Esophagus squamous epithelium (tissue), 5 donors: ENCODE measurements at regions not wholly inside any gene's neighbourhood (a gene's known extent, or its start where the extent isn't known, plus 50 kb on each side); places are given as distances from the start of the nearest gene placed in this dataset.
"Not testable (repeated sequence)": the region's sequence is repeated elsewhere in the genome, so short reads cannot be mapped to it uniquely, and the experiment has no call there.

Experiments used
- DNase-seq: peaks from one replicate; lab custom pipeline; 2025; lab: John Stamatoyannopoulos, UW
- H3K27ac ChIP-seq, 4 donors: fragments of 200-600 bp; sonication (generic); one replicate each; pipeline ENCODE4 v1.5.1; 2016 to 2019; ENCODE audit warnings: mild to moderate bottlenecking in 1 of 4
- H3K27me3 ChIP-seq, 4 donors: fragments of 200-600 bp; sonication (generic); 1 replicate in 3 of 4; 2 replicates in 1 of 4; pipeline versions ENCODE4 v1.5.1 to v1.6.0; 2017 to 2021; ENCODE audit warnings: antibody characterized with exemption in 1 of 4
- H3K36me3 ChIP-seq, 3 donors: fragments of 200-600 bp; sonication (generic); one replicate each; pipeline ENCODE4 v1.5.1; 2016 to 2019
- H3K4me1 ChIP-seq, 3 donors: fragments of 200-600 bp; sonication (generic); one replicate each; pipeline ENCODE4 v1.5.1; 2017 to 2019
- H3K4me3 ChIP-seq, 4 donors: fragments of 200-600 bp; sonication (generic); 1 replicate in 3 of 4; 2 replicates in 1 of 4; pipeline ENCODE4 v1.5.1; 2016 to 2019; ENCODE audit warnings: mild to moderate bottlenecking in 2 of 4, moderate library complexity in 1 of 4
- H3K9me3 ChIP-seq, 3 donors: fragments of 200-600 bp; sonication (generic); one replicate each; pipeline ENCODE4 v1.5.1; 2016 to 2019
- POLR2A ChIP-seq, 4 donors: fragments of 450-650 bp; IDR thresholded peaks; one replicate each; pipeline ENCODE4 v1.6.1; 2017; ENCODE audit warnings: antibody characterized with exemption in 4 of 4, mild to moderate bottlenecking in 4 of 4, moderate library complexity in 3 of 4
- WGBS, 2 donors: methylation state at CpG; one replicate each; pipeline ENCODE4 v1.1.5; 2018; 5-methylcytosine and 5-hydroxymethylcytosine counted together
- intact Hi-C: fragments of 100-400 bp; cut with DNase I; formaldehyde crosslinking; loops from one replicate; pipeline ENCODE4 v1.15.0; 2022
- TF ChIP-seq, protein P1 (sequence below), 6 experiments: fragments of 450-650 bp in 4 of 6; fragments of 200-600 bp in 2 of 6; sonication (generic) in 2 of 6; IDR thresholded peaks; one replicate each; pipeline ENCODE4 v1.5.1; 2016 to 2019; ENCODE audit warnings: antibody characterized with exemption in 6 of 6, mild to moderate bottlenecking in 4 of 6, moderate library complexity in 4 of 6
- donor health status: DM: yes; HTN: yes; CAD: no.

DNA sequence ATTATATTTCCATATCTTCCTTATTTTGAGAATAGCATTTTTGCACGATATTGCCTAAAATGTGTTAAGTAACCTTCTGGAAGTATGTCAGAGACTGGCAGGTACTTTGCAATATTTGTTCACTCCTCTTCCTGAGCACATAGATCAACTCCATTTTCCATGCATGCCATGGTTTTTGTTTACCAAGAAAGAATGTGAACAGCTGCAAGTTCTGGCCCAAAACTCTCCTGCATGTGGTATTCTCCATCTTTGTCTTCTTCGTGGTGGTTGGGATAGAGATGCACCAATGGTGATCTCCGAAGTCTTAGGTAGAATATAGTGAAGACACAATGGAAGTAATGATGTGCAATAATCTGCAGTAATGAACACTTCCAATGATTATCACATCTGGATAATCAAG lies 2241.0 kb upstream of the RAG2 start:
- intact Hi-C loops, result no loop called here
- Histone ChIP-seq H3K36me3 (no peaks in the 10 kb centered on the region), H3K27me3 (no peaks in the 10 kb centered on the region), H3K27ac (no peak overlapping the region), H3K9me3 (no peaks in the 10 kb centered on the region), H3K4me3 (no peak overlapping the region), H3K4me1 (no peaks in the 10 kb centered on the region)
- WGBS, 2 donors, result 56 to 80% methylated on average over 3 of the region's 3 CpGs
- DNase-seq, result no peak
- TF ChIP-seq POLR2A (IDR thresholded peaks at IDR 0.05), result no peak
- TF ChIP-seq, protein P1, sequence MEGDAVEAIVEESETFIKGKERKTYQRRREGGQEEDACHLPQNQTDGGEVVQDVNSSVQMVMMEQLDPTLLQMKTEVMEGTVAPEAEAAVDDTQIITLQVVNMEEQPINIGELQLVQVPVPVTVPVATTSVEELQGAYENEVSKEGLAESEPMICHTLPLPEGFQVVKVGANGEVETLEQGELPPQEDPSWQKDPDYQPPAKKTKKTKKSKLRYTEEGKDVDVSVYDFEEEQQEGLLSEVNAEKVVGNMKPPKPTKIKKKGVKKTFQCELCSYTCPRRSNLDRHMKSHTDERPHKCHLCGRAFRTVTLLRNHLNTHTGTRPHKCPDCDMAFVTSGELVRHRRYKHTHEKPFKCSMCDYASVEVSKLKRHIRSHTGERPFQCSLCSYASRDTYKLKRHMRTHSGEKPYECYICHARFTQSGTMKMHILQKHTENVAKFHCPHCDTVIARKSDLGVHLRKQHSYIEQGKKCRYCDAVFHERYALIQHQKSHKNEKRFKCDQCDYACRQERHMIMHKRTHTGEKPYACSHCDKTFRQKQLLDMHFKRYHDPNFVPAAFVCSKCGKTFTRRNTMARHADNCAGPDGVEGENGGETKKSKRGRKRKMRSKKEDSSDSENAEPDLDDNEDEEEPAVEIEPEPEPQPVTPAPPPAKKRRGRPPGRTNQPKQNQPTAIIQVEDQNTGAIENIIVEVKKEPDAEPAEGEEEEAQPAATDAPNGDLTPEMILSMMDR (IDR thresholded peaks at IDR 0.05), result no peak

DNA sequence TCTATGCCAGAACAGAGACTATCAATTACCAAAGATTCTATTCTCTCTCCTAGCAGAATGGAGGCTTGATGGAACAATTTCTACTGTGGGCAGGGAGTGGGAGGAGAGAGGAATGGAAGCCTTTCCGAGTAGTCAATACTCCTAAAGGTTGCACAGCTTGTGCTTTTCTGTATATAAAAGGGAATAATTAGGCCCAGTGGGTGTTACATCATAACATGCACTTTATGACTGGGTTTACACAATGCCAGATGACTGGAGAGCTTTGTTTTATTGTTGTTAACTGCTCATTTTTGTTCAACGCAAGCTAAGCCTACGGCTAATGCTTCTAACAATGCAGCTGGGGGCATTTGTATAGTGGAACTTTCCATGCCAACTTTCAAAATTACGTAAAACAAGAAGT lies 2237.9 kb upstream of the RAG2 start:
- Histone ChIP-seq H3K36me3 (no peaks in the 10 kb centered on the region), H3K9me3 (no peaks in the 10 kb centered on the region), H3K4me3 (no peak overlapping the region), H3K27ac (no peak overlapping the region), H3K27me3 (no peaks in the 10 kb centered on the region), H3K4me1 (no peaks in the 10 kb centered on the region)
- TF ChIP-seq POLR2A (IDR thresholded peaks at IDR 0.05), result no peak
- TF ChIP-seq, protein P1 (IDR thresholded peaks at IDR 0.05), result no peak
- intact Hi-C loops, result no loop called here
- no peak for DNase-seq
- 46 to 48% methylated on average over 4 of the region's 4 CpGs for WGBS, 2 donors

DNA sequence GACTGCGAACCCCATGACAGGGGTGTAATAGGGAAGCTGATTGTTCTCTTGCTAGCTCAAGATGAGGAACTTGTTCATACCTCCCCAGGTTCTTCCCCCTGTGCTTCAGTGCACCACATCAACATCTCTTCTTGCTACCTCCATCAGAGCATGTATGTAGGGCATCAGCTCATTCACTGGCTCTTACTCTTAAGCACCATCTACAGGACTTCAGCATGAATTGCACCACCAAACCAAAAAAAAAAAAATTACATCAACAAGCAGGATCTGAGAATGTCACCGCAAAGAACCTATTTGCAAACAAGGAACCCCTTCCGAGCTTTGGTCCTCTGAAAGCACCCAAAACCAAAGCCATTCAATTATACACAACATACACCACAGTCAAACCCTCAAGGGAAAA lies 2226.5 kb upstream of the RAG2 start:
- DNase-seq, result no peak
- Histone ChIP-seq H3K36me3 (no peaks in the 10 kb centered on the region), H3K4me1 (no peaks in the 10 kb centered on the region), H3K27me3 (no peaks in the 10 kb centered on the region), H3K27ac (no peak overlapping the region), H3K4me3 (no peak overlapping the region), H3K9me3 (peaks cover 0 to 25% (median 0%) of the 10 kb centered on the region in 3 donors)
- 65 to 75% methylated on average over 3 of the region's 3 CpGs for WGBS, 2 donors
- TF ChIP-seq, protein P1 (IDR thresholded peaks at IDR 0.05), result no peak
- TF ChIP-seq POLR2A (IDR thresholded peaks at IDR 0.05), result no peak
- intact Hi-C loops, result no loop called here

DNA sequence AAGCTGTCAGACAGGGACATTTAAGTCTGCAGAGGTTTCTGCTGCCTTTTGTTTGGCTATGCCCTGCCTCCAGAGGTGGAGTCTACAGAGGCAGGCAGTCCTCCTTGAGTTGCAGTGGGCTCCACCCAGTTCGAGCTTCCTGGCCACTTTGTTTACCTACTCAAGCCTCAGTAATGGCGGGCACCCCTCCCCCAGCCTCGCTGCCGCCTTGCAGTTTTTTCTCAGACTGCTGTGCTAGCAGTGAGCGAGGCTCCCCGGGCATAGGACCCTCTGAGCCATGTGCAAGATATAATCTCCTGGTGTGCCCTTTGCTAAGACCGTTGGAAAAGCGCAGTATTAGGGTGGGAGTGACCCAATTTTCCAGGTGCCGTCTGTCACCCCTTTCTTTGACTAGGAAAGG lies 2223.8 kb upstream of the RAG2 start:
- H3K9me3 ChIP-seq, result peaks cover 0 to 25% (median 0%) of the 10 kb centered on the region in 3 donors
- H3K4me3 ChIP-seq, H3K4me1 ChIP-seq, H3K27ac ChIP-seq, H3K27me3 ChIP-seq, intact Hi-C loops, H3K36me3 ChIP-seq, DNase-seq: not testable (repeated sequence)
- WGBS, 2 donors, result 78 to 93% methylated on average over 4 to 5 of the region's 9 CpGs

DNA sequence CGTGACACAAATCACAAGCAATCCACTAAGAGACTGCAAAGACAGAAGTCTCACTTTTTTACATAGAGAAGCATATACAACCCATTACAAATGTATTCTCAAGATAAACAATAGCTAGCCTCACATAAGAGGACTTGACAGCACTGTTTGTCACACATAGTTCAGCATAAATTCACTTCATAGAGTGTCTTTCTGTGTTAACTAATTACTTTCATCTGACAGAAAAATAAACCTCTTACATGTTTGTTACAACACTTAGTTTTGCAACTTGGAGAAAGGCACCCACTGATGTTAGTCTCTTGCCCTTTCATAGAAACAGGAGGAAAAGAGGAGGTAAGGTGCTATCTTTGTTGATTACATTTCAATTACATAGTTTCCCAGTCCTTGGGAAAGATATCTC lies 2221.9 kb upstream of the RAG2 start:
- no peaks in the 10 kb centered on the region for H3K36me3 ChIP-seq
- 50 to 52% methylated on average over 1 of the region's 1 CpG for WGBS, 2 donors

More for the DNA sequence above, 2221.9 kb upstream of the RAG2 start:
- intact Hi-C loops, result no loop called here
- no peaks in the 10 kb centered on the region for H3K4me1 ChIP-seq
- peaks cover 0 to 20% (median 0%) of the 10 kb centered on the region in 3 donors for H3K9me3 ChIP-seq
- H3K4me3 ChIP-seq, result no peak overlapping the region
- no peak overlapping the region for H3K27ac ChIP-seq
- no peaks in the 10 kb centered on the region for H3K27me3 ChIP-seq
- no peak for DNase-seq
- TF ChIP-seq POLR2A (IDR thresholded peaks at IDR 0.05), result no peak
- TF ChIP-seq, protein P1 (IDR thresholded peaks at IDR 0.05), result no peak
